SK-N-SH treated with all-trans-retinoic acid at 6 μM for 48 hours (cell line): ENCODE measurements at regions not wholly inside any gene's neighbourhood (a gene's known extent, or its start where the extent isn't known, plus 50 kb on each side); places are given as distances from the start of the nearest gene placed in this dataset.

Experiments used
- ATAC-seq: fragments of 200-7000 bp; cut with Tn5 transposase; 3 replicates; pipeline ENCODE4 v1.9.1; 2020; ENCODE audit warnings: mild to moderate bottlenecking, moderate library complexity
- ARNTL ChIP-seq: fragments of 450-650 bp; formaldehyde crosslinking; IDR thresholded peaks from 2 replicates; pipeline ENCODE4 v1.5.0; 2020; ENCODE audit warnings: low read depth, mild to moderate bottlenecking, moderate library complexity, borderline replicate concordance
- BACH2 ChIP-seq: fragments of 250-450 bp; sonication (Bioruptor Pico); IDR thresholded peaks from 2 replicates; pipeline ENCODE4 v1.9.0; 2021; ENCODE audit warnings: mild to moderate bottlenecking, borderline replicate concordance
- CREB5 ChIP-seq: fragments of 250-450 bp; sonication (Bioruptor Pico); IDR thresholded peaks from 2 replicates; pipeline ENCODE4 v1.5.1; 2020; ENCODE audit warnings: low read depth, mild to moderate bottlenecking, moderate library complexity
- CSDC2 ChIP-seq: fragments of 250-450 bp; sonication (Bioruptor Pico); IDR thresholded peaks from 2 replicates; pipeline ENCODE4 v1.5.0; 2020; ENCODE audit warnings: mild to moderate bottlenecking, moderate library complexity
- CSRNP3 ChIP-seq: fragments of 250-450 bp; sonication (Bioruptor Pico); IDR thresholded peaks from 2 replicates; pipeline ENCODE4 v1.5.1; 2021; ENCODE audit warnings: mild to moderate bottlenecking, moderate library complexity
- ESRRG ChIP-seq: fragments of 250-450 bp; sonication (Bioruptor Pico); IDR thresholded peaks from 2 replicates; pipeline ENCODE4 v1.6.1; 2021; ENCODE audit warnings: mild to moderate bottlenecking
- GLIS3 ChIP-seq: fragments of 250-450 bp; sonication (Bioruptor Pico); IDR thresholded peaks from 2 replicates; pipeline ENCODE4 v1.5.0; 2020; ENCODE audit warnings: mild to moderate bottlenecking, moderate library complexity
- PATZ1 ChIP-seq: fragments of 250-450 bp; sonication (Bioruptor Pico); IDR thresholded peaks from 2 replicates; pipeline ENCODE4 v1.8.0; 2020; ENCODE audit warnings: mild to moderate bottlenecking, moderate library complexity, borderline replicate concordance
- PPARA ChIP-seq: fragments of 250-450 bp; sonication (Bioruptor Pico); IDR thresholded peaks from 2 replicates; pipeline ENCODE4 v1.5.0; 2020; ENCODE audit warnings: mild to moderate bottlenecking, borderline replicate concordance
- RARB ChIP-seq: fragments of 250-450 bp; sonication (Bioruptor Pico); IDR thresholded peaks from 2 replicates; pipeline ENCODE4 v1.8.0; 2021; ENCODE audit warnings: mild to moderate bottlenecking, moderate library complexity
- SNAI2 ChIP-seq: fragments of 250-450 bp; sonication (Bioruptor Pico); IDR thresholded peaks from 2 replicates; pipeline ENCODE4 v1.5.0; 2020; ENCODE audit warnings: mild to moderate bottlenecking, moderate library complexity
- TCF4 ChIP-seq: fragments of 250-450 bp; sonication (Bioruptor Pico); IDR thresholded peaks from 2 replicates; pipeline ENCODE4 v1.8.0; 2021; ENCODE audit warnings: mild to moderate bottlenecking, moderate library complexity, borderline replicate concordance
- TOX ChIP-seq: fragments of 250-450 bp; sonication (Bioruptor Pico); IDR thresholded peaks from 2 replicates; pipeline ENCODE4 v1.8.0; 2021; ENCODE audit warnings: mild to moderate bottlenecking, moderate library complexity, borderline replicate concordance
- ZC3H10 ChIP-seq: fragments of 250-450 bp; sonication (Bioruptor Pico); IDR thresholded peaks from 2 replicates; pipeline ENCODE4 v1.5.1; 2021; ENCODE audit warnings: mild to moderate bottlenecking, moderate library complexity
- ZFP3 ChIP-seq: fragments of 250-450 bp; sonication (Bioruptor Pico); IDR thresholded peaks from 2 replicates; pipeline ENCODE4 v1.5.0; 2020; ENCODE audit warnings: mild to moderate bottlenecking, moderate library complexity
- ZFP30 ChIP-seq: fragments of 450-650 bp; formaldehyde crosslinking; IDR thresholded peaks from 2 replicates; pipeline ENCODE4 v1.5.0; 2022; ENCODE audit warnings: mild to moderate bottlenecking, moderate library complexity
- ZNF565 ChIP-seq: fragments of 450-650 bp; formaldehyde crosslinking; conservative IDR thresholded peaks from 2 replicates; pipeline ENCODE4 v1.5.0; 2020; ENCODE audit warnings: low read depth, mild to moderate bottlenecking, moderate library complexity
- ZNF70 ChIP-seq: fragments of 450-650 bp; formaldehyde crosslinking; IDR thresholded peaks from 2 replicates; pipeline ENCODE4 v1.5.0; 2020; ENCODE audit warnings: mild to moderate bottlenecking, moderate library complexity
- ZNF8 ChIP-seq: fragments of 450-650 bp; formaldehyde crosslinking; IDR thresholded peaks from 2 replicates; pipeline ENCODE4 v1.5.0; 2020; ENCODE audit warnings: mild to moderate bottlenecking, moderate library complexity
- TF ChIP-seq, protein P1 (sequence below): fragments of 250-450 bp; sonication (Bioruptor Pico); IDR thresholded peaks from 2 replicates; pipeline ENCODE4 v1.8.0; 2021; ENCODE audit warnings: low read depth, mild to moderate bottlenecking, moderate library complexity, borderline replicate concordance
- TF ChIP-seq, protein P2 (sequence below): fragments of 250-450 bp; sonication (Bioruptor Pico); IDR thresholded peaks from 2 replicates; pipeline ENCODE4 v1.5.0; 2020; ENCODE audit warnings: mild to moderate bottlenecking, moderate library complexity

DNA sequence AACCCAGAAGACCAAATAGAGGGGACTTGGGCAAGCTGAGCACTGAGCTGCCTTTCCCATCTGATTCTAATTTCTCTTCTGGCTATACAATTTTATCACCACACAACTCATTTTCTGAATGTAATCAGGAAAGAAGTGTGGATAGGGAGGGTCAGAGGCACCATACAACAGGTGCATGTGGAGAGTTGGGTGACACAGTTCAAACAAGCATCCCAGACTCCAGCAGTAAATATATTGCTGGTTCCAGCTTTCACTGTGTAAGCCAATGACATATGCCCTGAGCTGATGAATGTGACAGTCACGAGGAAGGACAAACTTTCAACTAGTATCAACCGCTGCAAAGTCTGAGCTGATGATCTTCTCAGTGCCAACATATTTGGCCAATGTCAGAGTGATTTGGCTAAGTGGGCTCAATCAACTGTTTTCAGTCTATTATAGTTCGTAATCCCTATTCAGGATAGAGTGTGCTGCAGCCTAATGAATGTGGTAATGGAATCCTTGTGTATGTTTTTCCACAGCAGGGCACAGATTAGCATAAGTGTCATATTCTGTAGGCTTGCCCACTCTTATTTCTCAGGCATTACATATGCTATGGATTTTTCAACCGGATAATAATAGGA, 109.9 kb upstream of the MEIS1 start (continued):
- TF ChIP-seq CSDC2 (CRISPR knock-in tag): no peak
- no peak for TF ChIP-seq ZNF565 (CRISPR knock-in tag)
- no peak for TF ChIP-seq SNAI2 (CRISPR knock-in tag)
- TF ChIP-seq ZC3H10 (CRISPR knock-in tag): no peak
- TF ChIP-seq PPARA (CRISPR knock-in tag): no peak
- TF ChIP-seq, protein P1, sequence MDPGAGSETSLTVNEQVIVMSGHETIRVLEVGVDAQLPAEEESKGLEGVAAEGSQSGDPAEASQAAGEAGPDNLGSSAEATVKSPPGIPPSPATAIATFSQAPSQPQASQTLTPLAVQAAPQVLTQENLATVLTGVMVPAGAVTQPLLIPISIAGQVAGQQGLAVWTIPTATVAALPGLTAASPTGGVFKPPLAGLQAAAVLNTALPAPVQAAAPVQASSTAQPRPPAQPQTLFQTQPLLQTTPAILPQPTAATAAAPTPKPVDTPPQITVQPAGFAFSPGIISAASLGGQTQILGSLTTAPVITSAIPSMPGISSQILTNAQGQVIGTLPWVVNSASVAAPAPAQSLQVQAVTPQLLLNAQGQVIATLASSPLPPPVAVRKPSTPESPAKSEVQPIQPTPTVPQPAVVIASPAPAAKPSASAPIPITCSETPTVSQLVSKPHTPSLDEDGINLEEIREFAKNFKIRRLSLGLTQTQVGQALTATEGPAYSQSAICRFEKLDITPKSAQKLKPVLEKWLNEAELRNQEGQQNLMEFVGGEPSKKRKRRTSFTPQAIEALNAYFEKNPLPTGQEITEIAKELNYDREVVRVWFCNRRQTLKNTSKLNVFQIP (CRISPR knock-in tag): no peak

- no peak for ATAC-seq
- TF ChIP-seq TCF4 (CRISPR knock-in tag): no peak
- TF ChIP-seq PATZ1 (CRISPR knock-in tag): no peak
- TF ChIP-seq ZNF70 (CRISPR knock-in tag): no peak
- TF ChIP-seq ZNF8 (CRISPR knock-in tag): no peak
- no peak for TF ChIP-seq ZNF565 (CRISPR knock-in tag)
- TF ChIP-seq ARNTL (CRISPR knock-in tag): no peak
- TF ChIP-seq TOX (CRISPR knock-in tag): no peak
- TF ChIP-seq BACH2: no peak
- TF ChIP-seq, protein P2, sequence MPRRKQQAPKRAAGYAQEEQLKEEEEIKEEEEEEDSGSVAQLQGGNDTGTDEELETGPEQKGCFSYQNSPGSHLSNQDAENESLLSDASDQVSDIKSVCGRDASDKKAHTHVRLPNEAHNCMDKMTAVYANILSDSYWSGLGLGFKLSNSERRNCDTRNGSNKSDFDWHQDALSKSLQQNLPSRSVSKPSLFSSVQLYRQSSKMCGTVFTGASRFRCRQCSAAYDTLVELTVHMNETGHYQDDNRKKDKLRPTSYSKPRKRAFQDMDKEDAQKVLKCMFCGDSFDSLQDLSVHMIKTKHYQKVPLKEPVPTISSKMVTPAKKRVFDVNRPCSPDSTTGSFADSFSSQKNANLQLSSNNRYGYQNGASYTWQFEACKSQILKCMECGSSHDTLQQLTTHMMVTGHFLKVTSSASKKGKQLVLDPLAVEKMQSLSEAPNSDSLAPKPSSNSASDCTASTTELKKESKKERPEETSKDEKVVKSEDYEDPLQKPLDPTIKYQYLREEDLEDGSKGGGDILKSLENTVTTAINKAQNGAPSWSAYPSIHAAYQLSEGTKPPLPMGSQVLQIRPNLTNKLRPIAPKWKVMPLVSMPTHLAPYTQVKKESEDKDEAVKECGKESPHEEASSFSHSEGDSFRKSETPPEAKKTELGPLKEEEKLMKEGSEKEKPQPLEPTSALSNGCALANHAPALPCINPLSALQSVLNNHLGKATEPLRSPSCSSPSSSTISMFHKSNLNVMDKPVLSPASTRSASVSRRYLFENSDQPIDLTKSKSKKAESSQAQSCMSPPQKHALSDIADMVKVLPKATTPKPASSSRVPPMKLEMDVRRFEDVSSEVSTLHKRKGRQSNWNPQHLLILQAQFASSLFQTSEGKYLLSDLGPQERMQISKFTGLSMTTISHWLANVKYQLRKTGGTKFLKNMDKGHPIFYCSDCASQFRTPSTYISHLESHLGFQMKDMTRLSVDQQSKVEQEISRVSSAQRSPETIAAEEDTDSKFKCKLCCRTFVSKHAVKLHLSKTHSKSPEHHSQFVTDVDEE: no peak
- no peak for TF ChIP-seq ZC3H10 (CRISPR knock-in tag)
- TF ChIP-seq ZFP30: no peak
- no peak for TF ChIP-seq ZFP3 (CRISPR knock-in tag)
- TF ChIP-seq SNAI2 (CRISPR knock-in tag): no peak
- TF ChIP-seq CSDC2 (CRISPR knock-in tag): no peak
- no peak for TF ChIP-seq RARB
- no peak for TF ChIP-seq PPARA (CRISPR knock-in tag)
- TF ChIP-seq, all 23 proteins: peak for 0
Observed at GRCh38 chr2:66324356-66324755, 110.6 kb upstream of the MEIS1 start.

GRCh38 chr2:66323406-66323805, 111.5 kb upstream of the MEIS1 start:
- no peak for ATAC-seq
- TF ChIP-seq ZFP30 (no peak), ZC3H10 (CRISPR knock-in tag) (no peak)

- no peak for TF ChIP-seq BACH2
- TF ChIP-seq GLIS3: no peak
- TF ChIP-seq TCF4 (CRISPR knock-in tag): no peak
- TF ChIP-seq CREB5 (CRISPR knock-in tag): no peak
- no peak for TF ChIP-seq TOX (CRISPR knock-in tag)
- TF ChIP-seq ZFP3 (CRISPR knock-in tag): no peak
- no peak for TF ChIP-seq ESRRG (CRISPR knock-in tag)
- TF ChIP-seq PPARA (CRISPR knock-in tag): no peak
- no peak for TF ChIP-seq CSRNP3 (CRISPR knock-in tag)
- TF ChIP-seq, protein P1 (CRISPR knock-in tag): no peak
- TF ChIP-seq ZC3H10 (CRISPR knock-in tag): no peak
- no peak for TF ChIP-seq ZFP30
- ATAC-seq: no peak
Observed at GRCh38 chr2:66322506-66323260, 112.2 kb upstream of the MEIS1 start.
